Prostate gland (tissue), 2 donors: ENCODE measurements at regions not wholly inside any gene's neighbourhood (a gene's known extent, or its start where the extent isn't known, plus 50 kb on each side); places are given as distances from the start of the nearest gene placed in this dataset.

ENCODE experiments used
- DNase-seq: peaks from one replicate; pipeline ENCODE4 v3.0.0-alpha.2; 2019; ENCODE audit warnings: low spot score
- H3K27ac ChIP-seq, 2 donors: fragments of 200-600 bp; sonication (generic); 2 replicates each; pipeline ENCODE4 v1.5.1; 2017 to 2019
- H3K27me3 ChIP-seq: fragments of 200-600 bp; sonication (generic); replicated peaks from 2 replicates; pipeline ENCODE4 v1.5.1; 2019; ENCODE audit not compliant: insufficient read depth
- H3K36me3 ChIP-seq, 2 donors: fragments of 200-600 bp; sonication (generic); 1 replicate in 1 of 2; 2 replicates in 1 of 2; pipeline versions ENCODE4 v1.5.1 to v1.8.1; 2017 to 2019
- H3K4me1 ChIP-seq: fragments of 200-600 bp; sonication (generic); replicated peaks from 2 replicates; pipeline ENCODE4 v1.5.1; 2019
- H3K4me3 ChIP-seq, 2 donors: fragments of 200-600 bp; sonication (generic); 2 replicates each; pipeline ENCODE4 v1.5.1; 2017 to 2019
- H3K9me3 ChIP-seq: fragments of 200-600 bp; sonication (generic); 2 replicates; pipeline ENCODE4 v1.5.1; 2017
- CTCF ChIP-seq, 4 experiments: fragments of 200-600 bp in 2 of 4; fragments of 450-650 bp in 2 of 4; sonication (generic) in 2 of 4; IDR thresholded peaks; 1 replicate in 3 of 4; 2 replicates in 1 of 4; pipeline ENCODE4 v1.5.1; 2016 to 2019; ENCODE audit warnings: antibody characterized with exemption in 4 of 4, mild to moderate bottlenecking in 2 of 4, moderate library complexity in 2 of 4
- POLR2A ChIP-seq: fragments of 450-650 bp; IDR thresholded peaks from one replicate; pipeline ENCODE4 v1.6.1; 2016; ENCODE audit warnings: antibody characterized with exemption, mild to moderate bottlenecking
- POLR2AphosphoS5 ChIP-seq: sonication (generic); formaldehyde crosslinking; IDR thresholded peaks from one replicate; pipeline ENCODE4 v1.6.1; 2017; ENCODE audit warnings: antibody characterized with exemption
- WGBS: methylation state at CpG from one replicate; pipeline ENCODE4 v1.1.5; 2018; 5-methylcytosine and 5-hydroxymethylcytosine counted together
- intact Hi-C: fragments of 100-400 bp; cut with DNase I; formaldehyde crosslinking; loops from one replicate; pipeline ENCODE4 v1.14.2; 2022

- Histone ChIP-seq H3K27me3 (no peaks in the 10 kb centered on the region), H3K27ac (no peak overlapping the region), H3K36me3 (no peaks in the 10 kb centered on the region), H3K9me3 (no peaks in the 10 kb centered on the region), H3K4me1 (no peaks in the 10 kb centered on the region), H3K4me3 (no peak overlapping the region)
- intact Hi-C loops = loop anchor here (10.0 kb wide), 1 partner anchor 51 kb away; no protein-coding TSS in a partner anchor
- TF ChIP-seq CTCF (IDR thresholded peaks at IDR 0.05) (no peak), POLR2A (no peak), POLR2AphosphoS5 (no peak)
- WGBS = 78% methylated on average over 5 of the region's 5 CpGs
- no peak for DNase-seq
These were observed 335.7 kb upstream of the HSF2 start for GRCh38 chr6:122063761-122064160.

GRCh38 chr6:122066200-122066599, 333.3 kb upstream of the HSF2 start:
- DNase-seq = no peak
- no peaks in the 10 kb centered on the region for H3K4me1 ChIP-seq
- TF ChIP-seq POLR2A = no peak
- no peak for TF ChIP-seq POLR2AphosphoS5
- no peak for TF ChIP-seq CTCF (IDR thresholded peaks at IDR 0.05)
- no peaks in the 10 kb centered on the region for H3K36me3 ChIP-seq
- intact Hi-C loops = loop anchor here (10.0 kb wide), 1 partner anchor 49 kb away; no protein-coding TSS in a partner anchor
- H3K27me3 ChIP-seq = no peaks in the 10 kb centered on the region
- no peak overlapping the region for H3K4me3 ChIP-seq
- 81% methylated on average over 4 of the region's 4 CpGs for WGBS
- H3K27ac ChIP-seq = no peak overlapping the region
- H3K9me3 ChIP-seq = no peaks in the 10 kb centered on the region

GRCh38 chr6:122068291-122068769, 331.1 kb upstream of the HSF2 start:
- no peaks in the 10 kb centered on the region for H3K9me3 ChIP-seq
- H3K4me3 ChIP-seq = no peak overlapping the region
- H3K36me3 ChIP-seq = no peaks in the 10 kb centered on the region
- H3K27me3 ChIP-seq = no peaks in the 10 kb centered on the region
- H3K4me1 ChIP-seq = no peaks in the 10 kb centered on the region
- intact Hi-C loops = loop anchor here (10.0 kb wide), 1 partner anchor 46 kb away; no protein-coding TSS in a partner anchor
- no peak overlapping the region for H3K27ac ChIP-seq
- no peak for DNase-seq
- TF ChIP-seq POLR2A (no peak), POLR2AphosphoS5 (no peak), CTCF (IDR thresholded peaks at IDR 0.05) (no peak)
- WGBS = 15% methylated on average over 3 of the region's 3 CpGs

GRCh38 chr6:122069932-122070331, 329.5 kb upstream of the HSF2 start:
- Histone ChIP-seq H3K27ac (no peak overlapping the region), H3K27me3 (no peaks in the 10 kb centered on the region), H3K4me1 (no peaks in the 10 kb centered on the region), H3K9me3 (no peaks in the 10 kb centered on the region), H3K36me3 (no peaks in the 10 kb centered on the region), H3K4me3 (no peak overlapping the region)
- intact Hi-C loops = loop anchor here (10.0 kb wide), 1 partner anchor 45 kb away; no protein-coding TSS in a partner anchor
- TF ChIP-seq POLR2AphosphoS5 (no peak), CTCF (IDR thresholded peaks at IDR 0.05) (no peak), POLR2A (no peak)
- WGBS = 66% methylated on average over 4 of the region's 4 CpGs
- DNase-seq = no peak

GRCh38 chr6:122072014-122072647, 327.3 kb upstream of the HSF2 start:
- DNase-seq = no peak

More at GRCh38 chr6:122072014-122072647, 327.3 kb upstream of the HSF2 start:
- Histone ChIP-seq H3K4me3 (no peak overlapping the region), H3K36me3 (no peaks in the 10 kb centered on the region), H3K27ac (no peak overlapping the region), H3K27me3 (no peaks in the 10 kb centered on the region), H3K4me1 (no peaks in the 10 kb centered on the region), H3K9me3 (no peaks in the 10 kb centered on the region)
- no peak for TF ChIP-seq POLR2AphosphoS5
- no peak for TF ChIP-seq POLR2A
- TF ChIP-seq CTCF (IDR thresholded peaks at IDR 0.05) = no peak
- 93% methylated on average over 8 of the region's 8 CpGs for WGBS
- intact Hi-C loops = no loop called here
